ENCODE measurements at regions not wholly inside any gene's neighbourhood (a gene's known extent, or its start where the extent isn't known, plus 50 kb on each side); places are given as distances from the start of the nearest gene placed in this dataset.

DNA sequence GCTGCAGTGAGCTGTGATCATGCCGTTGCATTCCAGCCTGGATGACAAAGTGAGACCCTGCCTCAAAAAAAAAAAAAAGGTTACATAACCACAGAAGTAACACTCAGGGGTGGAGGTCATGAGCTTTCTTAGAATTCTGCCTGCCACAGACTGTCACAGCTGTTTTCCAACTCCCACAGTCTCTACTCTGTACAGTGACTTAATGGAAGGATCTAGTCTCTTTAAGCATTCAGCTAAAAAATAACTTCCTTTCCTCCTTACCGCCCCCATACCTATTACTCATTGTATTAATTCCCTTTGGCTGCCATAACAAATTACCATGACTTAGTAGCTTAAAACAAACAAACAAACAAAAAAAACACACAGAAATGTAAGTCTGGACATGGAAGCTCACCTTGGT lies 99.6 kb upstream of the UBE2E1 start:
- Histone ChIP-seq H3K36me3 (ENCODE audit: insufficient read depth, low read length) (no peaks in the 10 kb centered on the region), H3K79me2 (ENCODE audit: insufficient read depth, low read length) (no peaks in the 10 kb centered on the region), H3K9me3 (ENCODE audit: low read depth, low read length) (no peaks in the 10 kb centered on the region), H3K4me1 (ENCODE audit: insufficient read depth, low read length) (no peaks in the 10 kb centered on the region), H2AFZ (ENCODE audit: low read length) (no peak overlapping the region), H3K27ac (ENCODE audit: low read depth, low read length) (no peak overlapping the region), H4K20me1 (ENCODE audit: insufficient read depth, low read length) (no peaks in the 10 kb centered on the region), H3K4me3 (ENCODE audit: insufficient read depth, low read length) (no peak overlapping the region), H3K4me2 (ENCODE audit: insufficient read depth, low read length) (no peak overlapping the region), H3K27me3 (ENCODE audit: insufficient read depth, low read length) (peaks cover 4% of the 10 kb centered on the region)
- no peak for DNase-seq (ENCODE audit: insufficient read length, low spot score, missing footprints)
- TF ChIP-seq CTCF (IDR thresholded peaks at IDR 0.05; ENCODE audit: extremely low read depth, low read depth, low read length) = no peak

DNA sequence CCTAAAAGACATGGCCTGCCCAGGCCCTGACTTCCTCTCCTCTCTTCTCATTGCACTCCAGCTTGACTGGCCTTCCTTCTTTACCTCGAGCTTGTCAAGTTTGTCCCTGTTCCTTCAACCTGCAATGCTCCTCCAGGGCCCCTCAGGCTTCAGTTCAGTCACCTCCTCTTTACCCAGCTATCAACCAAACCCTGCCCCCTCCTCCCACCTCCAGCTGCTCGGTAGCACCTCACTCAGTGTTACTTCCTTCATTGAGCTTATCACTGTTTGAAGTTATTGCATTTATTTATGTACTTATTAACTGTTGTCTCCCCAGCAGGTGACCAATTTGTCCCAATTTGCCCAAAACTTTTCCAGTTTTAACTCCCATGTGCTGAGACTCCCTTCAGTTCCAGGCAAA lies 95.8 kb upstream of the UBE2E1 start:
- H3K27ac ChIP-seq (ENCODE audit: low read depth, low read length) = no peak overlapping the region

GRCh38 chr3:23710555-23710954 lies 95.2 kb upstream of the UBE2E1 start:
- H3K9me3 ChIP-seq (ENCODE audit: low read depth, low read length) = no peaks in the 10 kb centered on the region
- H3K27ac ChIP-seq (ENCODE audit: low read depth, low read length) = no peak overlapping the region
- DNase-seq (ENCODE audit: insufficient read length, low spot score, missing footprints) = no peak
- H2AFZ ChIP-seq (ENCODE audit: low read length) = no peak overlapping the region
- H4K20me1 ChIP-seq (ENCODE audit: insufficient read depth, low read length) = no peaks in the 10 kb centered on the region
- no peaks in the 10 kb centered on the region for H3K79me2 ChIP-seq (ENCODE audit: insufficient read depth, low read length)
- H3K4me3 ChIP-seq (ENCODE audit: insufficient read depth, low read length) = no peak overlapping the region
- no peak overlapping the region for H3K4me2 ChIP-seq (ENCODE audit: insufficient read depth, low read length)
- no peaks in the 10 kb centered on the region for H3K36me3 ChIP-seq (ENCODE audit: insufficient read depth, low read length)
- H3K4me1 ChIP-seq (ENCODE audit: insufficient read depth, low read length) = peaks cover 24% of the 10 kb centered on the region
- TF ChIP-seq CTCF (IDR thresholded peaks at IDR 0.05; ENCODE audit: extremely low read depth, low read depth, low read length) = no peak
- peaks cover 4% of the 10 kb centered on the region for H3K27me3 ChIP-seq (ENCODE audit: insufficient read depth, low read length)

More for the DNA sequence above, 95.8 kb upstream of the UBE2E1 start:
- no peaks in the 10 kb centered on the region for H3K36me3 ChIP-seq (ENCODE audit: insufficient read depth, low read length)
- no peak overlapping the region for H2AFZ ChIP-seq (ENCODE audit: low read length)
- no peak overlapping the region for H3K4me2 ChIP-seq (ENCODE audit: insufficient read depth, low read length)
- H3K79me2 ChIP-seq (ENCODE audit: insufficient read depth, low read length) = no peaks in the 10 kb centered on the region
- H4K20me1 ChIP-seq (ENCODE audit: insufficient read depth, low read length) = no peaks in the 10 kb centered on the region
- H3K9me3 ChIP-seq (ENCODE audit: low read depth, low read length) = no peaks in the 10 kb centered on the region
- peaks cover 24% of the 10 kb centered on the region for H3K4me1 ChIP-seq (ENCODE audit: insufficient read depth, low read length)
- H3K4me3 ChIP-seq (ENCODE audit: insufficient read depth, low read length) = no peak overlapping the region
- H3K27me3 ChIP-seq (ENCODE audit: insufficient read depth, low read length) = peaks cover 4% of the 10 kb centered on the region
- no peak for DNase-seq (ENCODE audit: insufficient read length, low spot score, missing footprints)
- TF ChIP-seq CTCF (IDR thresholded peaks at IDR 0.05; ENCODE audit: extremely low read depth, low read depth, low read length) = no peak

DNA sequence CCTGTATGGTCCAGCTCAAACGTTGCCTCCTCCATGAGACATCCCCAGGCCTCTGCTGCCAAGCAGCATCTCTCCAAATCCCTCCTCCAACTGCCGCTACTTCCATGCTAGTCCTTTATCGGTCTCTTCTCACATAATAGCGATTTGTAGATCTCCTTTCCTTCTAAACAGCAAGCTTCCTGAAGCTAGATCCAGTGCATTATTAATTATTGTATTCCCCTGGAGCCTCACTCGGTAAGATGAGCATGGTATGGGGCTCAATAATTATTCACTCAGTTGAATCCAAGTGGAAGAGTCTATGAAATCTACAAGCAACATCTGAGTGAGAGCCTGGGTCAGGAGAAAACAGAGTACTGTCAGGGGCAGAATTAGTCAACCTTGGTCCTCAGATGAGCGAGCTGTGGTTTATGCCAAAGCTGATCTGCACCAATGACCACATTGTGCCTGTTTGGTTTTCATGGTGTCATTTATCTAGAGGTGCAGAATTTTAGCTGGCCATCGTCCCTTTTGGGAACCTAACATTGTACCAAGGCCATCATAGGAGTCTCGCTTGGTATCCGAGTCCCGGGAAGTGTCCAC lies 93.8 kb upstream of the UBE2E1 start:
- H3K4me1 ChIP-seq (ENCODE audit: insufficient read depth, low read length) = peaks cover 24% of the 10 kb centered on the region
- no peak for DNase-seq (ENCODE audit: insufficient read length, low spot score, missing footprints)
- peaks cover 7% of the 10 kb centered on the region for H3K27me3 ChIP-seq (ENCODE audit: insufficient read depth, low read length)
- no peaks in the 10 kb centered on the region for H3K36me3 ChIP-seq (ENCODE audit: insufficient read depth, low read length)
- H3K4me2 ChIP-seq (ENCODE audit: insufficient read depth, low read length) = peak overlapping the region; percentile 67
- TF ChIP-seq CTCF (IDR thresholded peaks at IDR 0.05; ENCODE audit: extremely low read depth, low read depth, low read length) = no peak
- no peaks in the 10 kb centered on the region for H3K79me2 ChIP-seq (ENCODE audit: insufficient read depth, low read length)
- H4K20me1 ChIP-seq (ENCODE audit: insufficient read depth, low read length) = no peaks in the 10 kb centered on the region
- no peak overlapping the region for H3K4me3 ChIP-seq (ENCODE audit: insufficient read depth, low read length)
- no peak overlapping the region for H3K27ac ChIP-seq (ENCODE audit: low read depth, low read length)
- no peaks in the 10 kb centered on the region for H3K9me3 ChIP-seq (ENCODE audit: low read depth, low read length)
- H2AFZ ChIP-seq (ENCODE audit: low read length) = no peak overlapping the region

All from osteoblast (primary cell).